BE2C (cell line): ENCODE measurements at regions not wholly inside any gene's neighbourhood (a gene's known extent, or its start where the extent isn't known, plus 50 kb on each side); places are given as distances from the start of the nearest gene placed in this dataset.

ENCODE experiments used
- DNase-seq: peaks from one replicate; pipeline ENCODE4 v3.0.0-alpha.2; 2020
- H3K27me3 ChIP-seq: fragments of 250-450 bp; sonication (Bioruptor Pico); 2 replicates; pipeline ENCODE4 v1.5.1; 2020; ENCODE audit warnings: mild to moderate bottlenecking
- H3K36me3 ChIP-seq: fragments of 250-450 bp; sonication (Bioruptor Pico); 2 replicates; pipeline ENCODE4 v1.5.1; 2020; ENCODE audit warnings: mild to moderate bottlenecking
- H3K4me1 ChIP-seq: fragments of 250-450 bp; sonication (Bioruptor Pico); 2 replicates; pipeline ENCODE4 v1.5.1; 2020
- H3K4me3 ChIP-seq: 2 replicates; pipeline ENCODE4 v1.5.1; 2011; ENCODE audit warnings: low read depth, low read length
- H3K9me3 ChIP-seq: fragments of 250-450 bp; sonication (Bioruptor Pico); 2 replicates; pipeline ENCODE4 v1.5.1; 2020
- TF ChIP-seq, protein P1 (sequence below): IDR thresholded peaks from 2 replicates; pipeline ENCODE4 v1.5.1; 2012; ENCODE audit warnings: mild to moderate bottlenecking, low read depth, low read length

GRCh38 chr15:47326410-47327333 lies 390.6 kb upstream of the SEMA6D start:
- no peak overlapping the region for H3K4me3 ChIP-seq
- DNase-seq: no peak
- no peaks in the 10 kb centered on the region for H3K36me3 ChIP-seq
- no peaks in the 10 kb centered on the region for H3K4me1 ChIP-seq
- H3K9me3 ChIP-seq: no peaks in the 10 kb centered on the region
- no peaks in the 10 kb centered on the region for H3K27me3 ChIP-seq
- TF ChIP-seq, protein P1, sequence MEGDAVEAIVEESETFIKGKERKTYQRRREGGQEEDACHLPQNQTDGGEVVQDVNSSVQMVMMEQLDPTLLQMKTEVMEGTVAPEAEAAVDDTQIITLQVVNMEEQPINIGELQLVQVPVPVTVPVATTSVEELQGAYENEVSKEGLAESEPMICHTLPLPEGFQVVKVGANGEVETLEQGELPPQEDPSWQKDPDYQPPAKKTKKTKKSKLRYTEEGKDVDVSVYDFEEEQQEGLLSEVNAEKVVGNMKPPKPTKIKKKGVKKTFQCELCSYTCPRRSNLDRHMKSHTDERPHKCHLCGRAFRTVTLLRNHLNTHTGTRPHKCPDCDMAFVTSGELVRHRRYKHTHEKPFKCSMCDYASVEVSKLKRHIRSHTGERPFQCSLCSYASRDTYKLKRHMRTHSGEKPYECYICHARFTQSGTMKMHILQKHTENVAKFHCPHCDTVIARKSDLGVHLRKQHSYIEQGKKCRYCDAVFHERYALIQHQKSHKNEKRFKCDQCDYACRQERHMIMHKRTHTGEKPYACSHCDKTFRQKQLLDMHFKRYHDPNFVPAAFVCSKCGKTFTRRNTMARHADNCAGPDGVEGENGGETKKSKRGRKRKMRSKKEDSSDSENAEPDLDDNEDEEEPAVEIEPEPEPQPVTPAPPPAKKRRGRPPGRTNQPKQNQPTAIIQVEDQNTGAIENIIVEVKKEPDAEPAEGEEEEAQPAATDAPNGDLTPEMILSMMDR: no peak

DNA sequence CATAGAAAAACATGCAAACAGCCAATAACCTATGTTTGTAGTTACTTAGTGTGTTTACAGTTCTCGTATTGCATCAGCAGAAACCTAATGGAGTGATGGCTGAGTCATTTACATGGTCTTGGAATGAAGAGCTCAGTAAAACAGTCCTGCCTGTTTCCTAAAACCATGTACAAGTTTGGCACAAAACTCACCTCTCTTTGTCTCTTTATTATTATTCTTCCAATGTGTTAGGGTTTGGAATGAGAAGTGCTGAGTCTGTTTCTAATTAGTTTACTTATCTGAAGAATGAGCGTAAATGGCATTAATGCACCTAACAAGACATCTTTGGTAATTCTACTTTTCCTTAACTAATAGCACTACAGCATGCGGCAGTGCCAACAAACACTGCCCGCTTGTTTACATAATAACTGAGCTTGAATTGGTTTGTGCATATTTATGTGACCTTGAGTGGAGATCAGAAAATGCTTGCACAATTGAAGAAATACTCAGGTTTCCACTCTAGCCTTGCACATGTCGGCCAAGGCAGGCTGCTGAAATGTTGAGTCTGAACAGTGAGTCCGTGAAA lies 385.4 kb upstream of the SEMA6D start:
- Histone ChIP-seq H3K36me3 (no peaks in the 10 kb centered on the region), H3K4me1 (no peaks in the 10 kb centered on the region), H3K9me3 (no peaks in the 10 kb centered on the region), H3K4me3 (no peak overlapping the region), H3K27me3 (no peaks in the 10 kb centered on the region)
- DNase-seq: no peak
- TF ChIP-seq, protein P1: no peak

DNA sequence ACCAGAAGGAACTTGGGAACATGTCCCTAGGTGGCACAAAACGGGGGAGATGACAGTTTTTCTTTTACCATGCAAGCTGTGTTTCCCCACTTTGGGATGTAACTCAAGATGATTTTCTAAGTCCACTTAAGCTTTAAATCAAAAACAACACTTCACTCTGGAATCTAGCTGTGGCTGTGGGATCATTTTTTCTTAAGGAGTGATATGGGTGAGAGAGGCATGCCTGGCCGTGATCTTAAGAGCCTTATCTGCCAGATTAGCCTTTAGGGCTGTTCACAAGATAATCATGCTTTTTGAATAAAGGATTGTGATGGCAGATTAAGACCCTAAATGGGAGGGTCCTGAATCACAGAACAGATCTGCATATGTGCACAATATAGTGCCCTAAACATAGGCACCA lies 384.8 kb upstream of the SEMA6D start:
- H3K9me3 ChIP-seq: no peaks in the 10 kb centered on the region
- H3K27me3 ChIP-seq: no peaks in the 10 kb centered on the region
- no peak for DNase-seq
- TF ChIP-seq, protein P1: no peak
- H3K4me1 ChIP-seq: no peaks in the 10 kb centered on the region
- H3K4me3 ChIP-seq: no peak overlapping the region
- H3K36me3 ChIP-seq: no peaks in the 10 kb centered on the region

DNA sequence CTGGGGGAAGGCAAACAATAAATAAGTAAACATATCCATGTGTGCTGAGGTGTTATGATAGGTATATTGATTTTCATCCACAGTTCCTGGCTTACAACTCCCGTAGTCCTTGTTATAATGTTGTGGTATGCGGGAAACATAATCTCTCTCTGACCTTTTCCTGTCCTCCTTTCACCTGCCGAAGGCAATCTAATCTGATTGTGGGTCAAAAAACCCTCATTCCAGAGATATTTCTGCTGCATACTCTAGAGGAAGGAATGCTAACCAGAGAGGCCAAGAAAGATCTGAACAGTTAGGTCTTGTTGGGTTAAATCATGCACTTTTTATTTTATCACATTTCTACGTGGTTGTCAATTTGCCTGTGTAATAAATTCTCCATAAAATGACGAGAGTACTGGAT lies 383.6 kb upstream of the SEMA6D start:
- H3K9me3 ChIP-seq: no peaks in the 10 kb centered on the region
- TF ChIP-seq, protein P1: no peak
- no peaks in the 10 kb centered on the region for H3K27me3 ChIP-seq
- no peaks in the 10 kb centered on the region for H3K4me1 ChIP-seq
- DNase-seq: no peak
- no peaks in the 10 kb centered on the region for H3K36me3 ChIP-seq
- H3K4me3 ChIP-seq: no peak overlapping the region

DNA sequence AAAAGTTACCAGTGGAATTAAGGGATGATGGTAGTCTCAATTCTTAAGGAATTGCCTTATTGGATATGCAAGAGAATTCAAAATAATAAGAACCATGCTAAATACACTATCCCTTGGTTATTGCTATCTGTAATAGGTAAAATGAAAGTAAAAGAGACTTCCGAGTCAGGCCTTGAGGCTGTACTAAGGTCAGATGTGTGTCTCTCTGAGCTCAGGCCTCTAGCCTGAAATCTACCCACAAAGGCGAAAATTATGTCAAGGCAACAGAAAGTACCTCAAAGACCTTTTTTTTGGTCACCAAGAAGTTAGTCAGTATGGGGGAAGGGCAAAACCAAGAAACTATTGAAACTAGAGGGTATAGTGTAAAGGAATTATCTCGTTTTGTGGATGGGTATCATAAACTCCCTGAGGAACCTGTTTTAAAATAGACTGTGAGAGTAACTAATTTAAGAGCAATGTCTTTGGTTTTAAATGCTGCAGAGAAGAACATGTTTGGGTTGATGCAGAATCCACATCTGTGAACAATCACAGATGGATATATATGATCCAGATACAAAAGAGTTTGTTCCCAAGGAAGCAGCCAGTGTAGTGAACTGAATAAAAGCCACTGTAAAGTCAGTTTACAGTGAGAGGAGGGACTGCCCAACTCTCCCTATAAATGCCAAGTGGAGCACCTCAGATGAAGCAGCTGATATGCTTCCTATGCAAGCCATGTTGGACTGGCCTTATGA lies 382.3 kb upstream of the SEMA6D start:
- Histone ChIP-seq H3K9me3 (no peaks in the 10 kb centered on the region), H3K36me3 (no peaks in the 10 kb centered on the region), H3K27me3 (no peaks in the 10 kb centered on the region), H3K4me1 (no peaks in the 10 kb centered on the region), H3K4me3 (no peak overlapping the region)
- no peak for DNase-seq
- TF ChIP-seq, protein P1: no peak
